ENCODE measurements at regions not wholly inside any gene's neighbourhood (a gene's known extent, or its start where the extent isn't known, plus 50 kb on each side); places are given as distances from the start of the nearest gene placed in this dataset.

- Histone ChIP-seq H3K27me3 (ENCODE audit: insufficient read depth, low read length) (0 out of 2 replicates have a peak, but pooled peaks cover 5% of the 10 kb centered on the region), H3K4me3 (ENCODE audit: low read length) (no peak overlapping the region), H3K9me3 (ENCODE audit: insufficient read depth, low read depth, low read length) (no peaks in the 10 kb centered on the region), H3K9ac (ENCODE audit: low read depth, low read length) (no peak overlapping the region), H3K27ac (ENCODE audit: low read depth, low read length) (no peak overlapping the region), H3K36me3 (ENCODE audit: insufficient read depth, low read length) (no peaks in the 10 kb centered on the region), H3K4me1 (ENCODE audit: insufficient read depth, low read length) (peaks cover 14% of the 10 kb centered on the region)
- 80% methylated on average over 3 of the region's 3 CpGs for WGBS
These were observed 173.0 kb upstream of the GATA6 start for GRCh38 chr18:21996351-21996826.

- Histone ChIP-seq H3K9ac (ENCODE audit: low read depth, low read length) (no peak overlapping the region), H3K9me3 (ENCODE audit: insufficient read depth, low read depth, low read length) (no peaks in the 10 kb centered on the region), H3K4me3 (ENCODE audit: low read length) (no peak overlapping the region), H3K4me1 (ENCODE audit: insufficient read depth, low read length) (peaks cover 3% of the 10 kb centered on the region), H3K27me3 (ENCODE audit: insufficient read depth, low read length) (0 out of 2 replicates have a peak, but pooled peaks cover 5% of the 10 kb centered on the region), H3K36me3 (ENCODE audit: insufficient read depth, low read length) (no peaks in the 10 kb centered on the region), H3K27ac (ENCODE audit: low read depth, low read length) (no peak overlapping the region)
- WGBS, result 58% methylated on average over 13 of the region's 14 CpGs
These were observed 171.9 kb upstream of the GATA6 start for GRCh38 chr18:21997207-21998143.

GRCh38 chr18:21998486-21998885 lies 170.9 kb upstream of the GATA6 start:
- Histone ChIP-seq H3K27ac (ENCODE audit: low read depth, low read length) (no peak overlapping the region), H3K4me3 (ENCODE audit: low read length) (no peak overlapping the region), H3K9me3 (ENCODE audit: insufficient read depth, low read depth, low read length) (no peaks in the 10 kb centered on the region), H3K27me3 (ENCODE audit: insufficient read depth, low read length) (0 out of 2 replicates have a peak, but pooled peaks cover 5% of the 10 kb centered on the region), H3K4me1 (ENCODE audit: insufficient read depth, low read length) (no peaks in the 10 kb centered on the region), H3K9ac (ENCODE audit: low read depth, low read length) (no peak overlapping the region), H3K36me3 (ENCODE audit: insufficient read depth, low read length) (no peaks in the 10 kb centered on the region)
- 82% methylated on average over 9 of the region's 9 CpGs for WGBS

- Histone ChIP-seq H3K27ac (ENCODE audit: low read depth, low read length) (no peak overlapping the region), H3K36me3 (ENCODE audit: insufficient read depth, low read length) (no peaks in the 10 kb centered on the region), H3K4me1 (ENCODE audit: insufficient read depth, low read length) (no peaks in the 10 kb centered on the region), H3K4me3 (ENCODE audit: low read length) (no peak overlapping the region), H3K9ac (ENCODE audit: low read depth, low read length) (no peak overlapping the region), H3K9me3 (ENCODE audit: insufficient read depth, low read depth, low read length) (no peaks in the 10 kb centered on the region), H3K27me3 (ENCODE audit: insufficient read depth, low read length) (0 out of 2 replicates have a peak, but pooled peaks cover 2% of the 10 kb centered on the region)
- 96% methylated on average over 25 of the region's 25 CpGs for WGBS
These were observed 167.4 kb upstream of the GATA6 start for GRCh38 chr18:22001912-22002487.

GRCh38 chr18:22005191-22005841 lies 164.1 kb upstream of the GATA6 start:
- Histone ChIP-seq H3K27me3 (ENCODE audit: insufficient read depth, low read length) (no peaks in the 10 kb centered on the region), H3K36me3 (ENCODE audit: insufficient read depth, low read length) (no peaks in the 10 kb centered on the region), H3K4me3 (ENCODE audit: low read length) (no peak overlapping the region), H3K9me3 (ENCODE audit: insufficient read depth, low read depth, low read length) (no peaks in the 10 kb centered on the region), H3K9ac (ENCODE audit: low read depth, low read length) (no peak overlapping the region), H3K27ac (ENCODE audit: low read depth, low read length) (no peak overlapping the region), H3K4me1 (ENCODE audit: insufficient read depth, low read length) (no peaks in the 10 kb centered on the region)
- WGBS, result 94% methylated on average over 4 of the region's 4 CpGs

GRCh38 chr18:22006458-22006857 lies 162.9 kb upstream of the GATA6 start:
- WGBS, result 93% methylated on average over 2 of the region's 2 CpGs
- H3K4me1 ChIP-seq (ENCODE audit: insufficient read depth, low read length), result no peaks in the 10 kb centered on the region
- no peaks in the 10 kb centered on the region for H3K36me3 ChIP-seq (ENCODE audit: insufficient read depth, low read length)

GRCh38 chr18:22009242-22009641 lies 160.1 kb upstream of the GATA6 start:
- Histone ChIP-seq H3K36me3 (ENCODE audit: insufficient read depth, low read length) (no peaks in the 10 kb centered on the region), H3K4me3 (ENCODE audit: low read length) (no peak overlapping the region), H3K9ac (ENCODE audit: low read depth, low read length) (no peak overlapping the region), H3K4me1 (ENCODE audit: insufficient read depth, low read length) (no peaks in the 10 kb centered on the region), H3K9me3 (ENCODE audit: insufficient read depth, low read depth, low read length) (peaks cover 5% of the 10 kb centered on the region; the same call in 1 of the 2 replicates), H3K27me3 (ENCODE audit: insufficient read depth, low read length) (no peaks in the 10 kb centered on the region), H3K27ac (ENCODE audit: low read depth, low read length) (no peak overlapping the region)

More at GRCh38 chr18:22006458-22006857, 162.9 kb upstream of the GATA6 start:
- no peaks in the 10 kb centered on the region for H3K27me3 ChIP-seq (ENCODE audit: insufficient read depth, low read length)
- no peak overlapping the region for H3K9ac ChIP-seq (ENCODE audit: low read depth, low read length)
- H3K27ac ChIP-seq (ENCODE audit: low read depth, low read length), result no peak overlapping the region
- H3K4me3 ChIP-seq (ENCODE audit: low read length), result no peak overlapping the region
- no peaks in the 10 kb centered on the region for H3K9me3 ChIP-seq (ENCODE audit: insufficient read depth, low read depth, low read length)

GRCh38 chr18:22013993-22014392 lies 155.4 kb upstream of the GATA6 start:
- H3K4me1 ChIP-seq (ENCODE audit: insufficient read depth, low read length), result 0 out of 2 replicates have a peak, but pooled peaks cover 3% of the 10 kb centered on the region
- no peak overlapping the region for H3K27ac ChIP-seq (ENCODE audit: low read depth, low read length)
- H3K36me3 ChIP-seq (ENCODE audit: insufficient read depth, low read length), result no peaks in the 10 kb centered on the region
- no peak overlapping the region for H3K9ac ChIP-seq (ENCODE audit: low read depth, low read length)
- H3K9me3 ChIP-seq (ENCODE audit: insufficient read depth, low read depth, low read length), result peaks cover 5% of the 10 kb centered on the region; the same call in 1 of the 2 replicates
- no peak overlapping the region for H3K4me3 ChIP-seq (ENCODE audit: low read length)
- H3K27me3 ChIP-seq (ENCODE audit: insufficient read depth, low read length), result no peaks in the 10 kb centered on the region
- WGBS, result 93% methylated on average over 1 of the region's 1 CpG

- Histone ChIP-seq H3K4me3 (ENCODE audit: low read length) (no peak overlapping the region), H3K36me3 (ENCODE audit: insufficient read depth, low read length) (no peaks in the 10 kb centered on the region), H3K9ac (ENCODE audit: low read depth, low read length) (no peak overlapping the region), H3K27me3 (ENCODE audit: insufficient read depth, low read length) (no peaks in the 10 kb centered on the region), H3K9me3 (ENCODE audit: insufficient read depth, low read depth, low read length) (peaks cover 5% of the 10 kb centered on the region; the same call in 1 of the 2 replicates), H3K4me1 (ENCODE audit: insufficient read depth, low read length) (0 out of 2 replicates have a peak, but pooled peaks cover 3% of the 10 kb centered on the region), H3K27ac (ENCODE audit: low read depth, low read length) (no peak overlapping the region)
- WGBS, result 92% methylated on average over 2 of the region's 2 CpGs
These were observed 154.2 kb upstream of the GATA6 start for GRCh38 chr18:22015156-22015555.

GRCh38 chr18:22018366-22018765 lies 151.0 kb upstream of the GATA6 start:
- Histone ChIP-seq H3K9ac (ENCODE audit: low read depth, low read length) (no peak overlapping the region), H3K27me3 (ENCODE audit: insufficient read depth, low read length) (no peaks in the 10 kb centered on the region), H3K4me1 (ENCODE audit: insufficient read depth, low read length) (peaks cover 5% of the 10 kb centered on the region; the same call in 1 of the 2 replicates), H3K27ac (ENCODE audit: low read depth, low read length) (no peak overlapping the region), H3K4me3 (ENCODE audit: low read length) (no peak overlapping the region), H3K9me3 (ENCODE audit: insufficient read depth, low read depth, low read length) (no peaks in the 10 kb centered on the region), H3K36me3 (ENCODE audit: insufficient read depth, low read length) (no peaks in the 10 kb centered on the region)
- WGBS, result 79% methylated on average over 3 of the region's 3 CpGs

GRCh38 chr18:22019193-22019592 lies 150.2 kb upstream of the GATA6 start:
- H3K27ac ChIP-seq (ENCODE audit: low read depth, low read length), result no peak overlapping the region
- H3K27me3 ChIP-seq (ENCODE audit: insufficient read depth, low read length), result no peaks in the 10 kb centered on the region
- 91% methylated on average over 5 of the region's 5 CpGs for WGBS
- no peak overlapping the region for H3K9ac ChIP-seq (ENCODE audit: low read depth, low read length)
- H3K9me3 ChIP-seq (ENCODE audit: insufficient read depth, low read depth, low read length), result no peaks in the 10 kb centered on the region
- H3K36me3 ChIP-seq (ENCODE audit: insufficient read depth, low read length), result no peaks in the 10 kb centered on the region
- peaks cover 5% of the 10 kb centered on the region; the same call in 1 of the 2 replicates for H3K4me1 ChIP-seq (ENCODE audit: insufficient read depth, low read length)
- H3K4me3 ChIP-seq (ENCODE audit: low read length), result no peak overlapping the region

Measured in HUES64 (cell line).